IMR-90 (cell line): ENCODE measurements at regions not wholly inside any gene's neighbourhood (a gene's known extent, or its start where the extent isn't known, plus 50 kb on each side); places are given as distances from the start of the nearest gene placed in this dataset.

Source experiments
- ATAC-seq: fragments of 200-7000 bp; cut with Tn5 transposase; 2 replicates; pipeline ENCODE4 v1.9.1; 2020; ENCODE audit warnings: low read depth, mild to moderate bottlenecking, moderate library complexity
- BruUV-seq: library from RNA; stranded (reverse); fragments of 400-500 nt; replicated peaks from 2 replicates; lab custom pipeline; 2021; lab: Mats Ljungman, UMichigan
- CTCF ChIA-PET: fragments of 300-600 bp; formaldehyde crosslinking; extraction: SDS; loops from one replicate; lab custom pipeline; 2021; ENCODE audit warnings: antibody characterized with exemption; lab: Yijun Ruan, JAX
- POLR2A ChIA-PET: fragments of 300-600 bp; sonication (Branson Sonifier 250); formaldehyde crosslinking; loops from one replicate; lab custom pipeline; 2022; ENCODE audit warnings: antibody characterized with exemption; ENCODE audit not compliant: unreplicated experiment; lab: Charles Lee
- DNase-seq: peaks from one replicate; pipeline ENCODE4 v3.0.0; 2013
- H2AFZ ChIP-seq: replicated peaks from 2 replicates; pipeline ENCODE3; 2013; ENCODE audit warnings: low read length, mild to moderate bottlenecking; ENCODE audit not compliant: poor library complexity
- H2AK5ac ChIP-seq: 2 replicates; pipeline ENCODE4 v1.6.1; 2013; ENCODE audit warnings: low read depth, low read length, inconsistent platforms
- H2AK9ac ChIP-seq: replicated peaks from 2 replicates; pipeline ENCODE3; 2013; ENCODE audit warnings: mild to moderate bottlenecking, low read depth, low read length, moderate library complexity; ENCODE audit not compliant: poor library complexity
- H2BK120ac ChIP-seq: 2 replicates; pipeline ENCODE4 v1.6.1; 2013; ENCODE audit warnings: low read depth, low read length, inconsistent platforms
- H2BK15ac ChIP-seq: 3 replicates; pipeline ENCODE4 v1.6.1; 2013; ENCODE audit warnings: low read depth, low read length, inconsistent platforms
- H2BK20ac ChIP-seq: 2 replicates; pipeline ENCODE4 v1.6.1; 2013; ENCODE audit warnings: low read depth, mild to moderate bottlenecking, inconsistent platforms, low read length, moderate library complexity
- H2BK5ac ChIP-seq: 2 replicates; pipeline ENCODE4 v1.6.1; 2013; ENCODE audit warnings: mild to moderate bottlenecking, low read depth, low read length, inconsistent platforms; ENCODE audit not compliant: poor library complexity, severe bottlenecking
- H3K14ac ChIP-seq: replicated peaks from 2 replicates; pipeline ENCODE4 v1.6.1; 2013; ENCODE audit warnings: low read depth, low read length, inconsistent platforms
- H3K18ac ChIP-seq: 2 replicates; pipeline ENCODE4 v1.6.1; 2013; ENCODE audit warnings: low read depth, low read length, control low read depth
- H3K23ac ChIP-seq: 2 replicates; pipeline ENCODE4 v1.6.1; 2013; ENCODE audit warnings: low read depth, low read length, inconsistent platforms
- H3K27ac ChIP-seq: 2 replicates; pipeline ENCODE4 v1.5.1; 2013; ENCODE audit warnings: mild to moderate bottlenecking, control low read depth, low read length; ENCODE audit not compliant: insufficient read depth
- H3K27me3 ChIP-seq: 2 replicates; pipeline ENCODE4 v1.6.1; 2013; ENCODE audit warnings: low read length; ENCODE audit not compliant: control insufficient read depth, insufficient read depth
- H3K36me3 ChIP-seq: 2 replicates; pipeline ENCODE4 v1.6.1; 2013; ENCODE audit warnings: low read length, mixed read lengths; ENCODE audit not compliant: control insufficient read depth, insufficient read depth
- H3K4ac ChIP-seq: 2 replicates; pipeline ENCODE4 v1.6.1; 2013; ENCODE audit warnings: low read depth, low read length, inconsistent platforms
- H3K4me1 ChIP-seq: 2 replicates; pipeline ENCODE4 v1.6.1; 2013; ENCODE audit warnings: low read length, mixed read lengths; ENCODE audit not compliant: control insufficient read depth, insufficient read depth
- H3K4me2 ChIP-seq: 2 replicates; pipeline ENCODE4 v1.6.1; 2013; ENCODE audit warnings: low read depth, mild to moderate bottlenecking, control low read depth, low read length, moderate library complexity
- H3K4me3 ChIP-seq: 2 replicates; pipeline ENCODE4 v1.5.1; 2013; ENCODE audit warnings: low read depth, mild to moderate bottlenecking, control low read depth, low read length, moderate library complexity; ENCODE audit not compliant: insufficient read depth
- H3K56ac ChIP-seq: 2 replicates; pipeline ENCODE4 v1.6.1; 2013; ENCODE audit warnings: low read length, inconsistent platforms; ENCODE audit not compliant: insufficient read depth; ENCODE audit errors: extremely low read depth
- H3K79me1 ChIP-seq, 2 experiments: 2 replicates each; pipeline ENCODE4 v1.6.1; 2013; ENCODE audit warnings: low read length in 2 of 2, inconsistent platforms in 1 of 2, low read depth in 1 of 2
- H3K9ac ChIP-seq: 2 replicates; pipeline ENCODE4 v1.6.1; 2013; ENCODE audit warnings: low read depth, low read length, control low read depth
- H3K9me1 ChIP-seq: 2 replicates; pipeline ENCODE4 v1.6.1; 2013; ENCODE audit warnings: low read length, inconsistent platforms; ENCODE audit not compliant: insufficient read depth
- H3K9me3 ChIP-seq: 2 replicates; pipeline ENCODE4 v1.6.1; 2013; ENCODE audit warnings: low read length; ENCODE audit not compliant: control insufficient read depth, insufficient read depth
- H4K20me1 ChIP-seq: 2 replicates; pipeline ENCODE4 v1.6.1; 2013; ENCODE audit warnings: low read length, inconsistent platforms; ENCODE audit not compliant: insufficient read depth
- H4K5ac ChIP-seq: 2 replicates; pipeline ENCODE4 v1.6.1; 2013; ENCODE audit warnings: mild to moderate bottlenecking, low read depth, low read length, control low read depth
- H4K8ac ChIP-seq, 2 experiments: 2 replicates each; pipeline ENCODE4 v1.6.1; 2013; ENCODE audit warnings: low read depth in 2 of 2, low read length in 2 of 2, control low read depth in 1 of 2, inconsistent platforms in 1 of 2
- H4K91ac ChIP-seq: 2 replicates; pipeline ENCODE4 v1.6.1; 2013; ENCODE audit warnings: low read depth, low read length, inconsistent platforms; ENCODE audit not compliant: insufficient read depth
- MAZ ChIP-seq: IDR thresholded peaks from 2 replicates; pipeline ENCODE4 v1.6.1; 2012; ENCODE audit warnings: low read depth, mild to moderate bottlenecking, low read length, improper control_type of control experiment, moderate library complexity, borderline replicate concordance
- NFE2L2 ChIP-seq: fragments of 150-350 bp; IDR thresholded peaks from 2 replicates; pipeline ENCODE4 v1.6.1; 2016; ENCODE audit warnings: low read depth, mild to moderate bottlenecking, low read length
- POLR2A ChIP-seq: IDR thresholded peaks from 2 replicates; pipeline ENCODE4 v1.6.1; 2012; ENCODE audit warnings: mild to moderate bottlenecking, low read depth, low read length
- RFX5 ChIP-seq: IDR thresholded peaks from 2 replicates; pipeline ENCODE4 v1.8.0; 2012; ENCODE audit warnings: low read depth, mild to moderate bottlenecking, low read length, moderate library complexity
- WGBS, 2 experiments: methylation state at CpG; one replicate each; pipeline versions ENCODE4 v1.1.5 to v1.1.7; 2013; ENCODE audit warnings: missing lambda C conversion rate in 2 of 2; ENCODE audit not compliant: insufficient read length in 1 of 2; ENCODE audit errors: extremely low coverage in 2 of 2; 5-methylcytosine and 5-hydroxymethylcytosine counted together
- dilution Hi-C: fragments of 300-500 bp; cut with HindIII; formaldehyde crosslinking; loops from one replicate; pipeline ENCODE4 v1.14.3; 2018; ENCODE audit warnings: low sequenced_read_pairs; ENCODE audit not compliant: unreplicated experiment
- in situ Hi-C: fragments of 300-500 bp; cut with MboI; formaldehyde crosslinking; loops from 3 replicates; pipeline ENCODE4 v1.14.3; 2019; ENCODE audit warnings: low sequenced_read_pairs, inconsistent platforms, mixed read lengths
- intact Hi-C: fragments of 100-400 bp; cut with micrococcal nuclease; formaldehyde crosslinking; loops from 2 replicates; pipeline ENCODE4 v1.10.0; 2022
- TF ChIP-seq, protein P1 (sequence below): fragments of 150-350 bp; IDR thresholded peaks from 2 replicates; pipeline ENCODE4 v1.6.1; 2016; ENCODE audit warnings: low read depth, mild to moderate bottlenecking, low read length, moderate library complexity, borderline replicate concordance

DNA sequence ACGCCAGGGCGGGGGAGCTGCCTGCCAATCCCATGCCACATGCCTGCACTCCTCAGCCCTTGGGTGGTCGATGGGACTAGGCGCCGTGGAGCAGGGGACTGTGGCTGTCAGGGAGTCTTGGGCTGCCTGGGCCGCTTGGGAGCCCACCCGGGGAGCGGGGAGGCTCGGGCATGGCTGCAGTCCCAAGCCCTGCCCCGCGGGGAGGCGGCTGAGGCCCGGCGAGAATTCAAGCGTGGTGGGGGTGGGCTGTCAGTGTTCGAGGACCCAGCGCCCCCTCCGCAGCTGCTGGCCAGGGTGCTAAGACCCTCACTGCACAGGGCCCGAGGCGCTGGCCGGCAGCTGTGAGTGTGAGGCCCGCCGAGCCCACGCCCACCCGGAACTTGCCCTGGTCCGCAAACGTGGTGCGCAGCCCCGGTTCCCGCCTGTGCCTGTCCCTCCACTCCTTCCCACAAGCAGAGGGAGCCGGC lies 83.2 kb upstream of the DMRTA1 start:
- no peak overlapping the region for H4K5ac ChIP-seq
- no peak overlapping the region for H2BK20ac ChIP-seq
- dilution Hi-C loops (no loop called here), in situ Hi-C loops (no loop called here), intact Hi-C loops (no loop called here)
- no peaks in the 10 kb centered on the region for H3K36me3 ChIP-seq
- H3K9ac ChIP-seq, result no peak overlapping the region
- H4K91ac ChIP-seq, result no peak overlapping the region
- no peak overlapping the region for H3K23ac ChIP-seq
- POLR2A ChIA-PET, result no interaction called here
- BruUV-seq, result no TSS peak
- no peak overlapping the region for H3K56ac ChIP-seq
- no peak overlapping the region for H2BK15ac ChIP-seq
- no peak overlapping the region for H3K18ac ChIP-seq
- H3K4ac ChIP-seq, result no peak overlapping the region
- H4K20me1 ChIP-seq, result no peaks in the 10 kb centered on the region
- no peak overlapping the region for H2BK5ac ChIP-seq
- H4K8ac ChIP-seq, result no peak overlapping the region
- H3K14ac ChIP-seq, result no peak overlapping the region
- no peaks in the 10 kb centered on the region for H3K9me3 ChIP-seq
- no peak overlapping the region for H3K27ac ChIP-seq
- no peaks in the 10 kb centered on the region for H3K4me1 ChIP-seq
- no peak overlapping the region for H2BK120ac ChIP-seq
- no peak overlapping the region for H3K4me2 ChIP-seq
- no peaks in the 10 kb centered on the region for H3K79me1 ChIP-seq
- H2AK5ac ChIP-seq, result no peak overlapping the region
- H3K9me1 ChIP-seq, result no peaks in the 10 kb centered on the region
- H2AFZ ChIP-seq, result no peak overlapping the region
- H2AK9ac ChIP-seq, result no peak overlapping the region
- ATAC-seq (no peak), DNase-seq (no peak)
- TF ChIP-seq POLR2A, result no peak
- TF ChIP-seq RFX5, result no peak
- TF ChIP-seq NFE2L2, result no peak
- TF ChIP-seq, protein P1, sequence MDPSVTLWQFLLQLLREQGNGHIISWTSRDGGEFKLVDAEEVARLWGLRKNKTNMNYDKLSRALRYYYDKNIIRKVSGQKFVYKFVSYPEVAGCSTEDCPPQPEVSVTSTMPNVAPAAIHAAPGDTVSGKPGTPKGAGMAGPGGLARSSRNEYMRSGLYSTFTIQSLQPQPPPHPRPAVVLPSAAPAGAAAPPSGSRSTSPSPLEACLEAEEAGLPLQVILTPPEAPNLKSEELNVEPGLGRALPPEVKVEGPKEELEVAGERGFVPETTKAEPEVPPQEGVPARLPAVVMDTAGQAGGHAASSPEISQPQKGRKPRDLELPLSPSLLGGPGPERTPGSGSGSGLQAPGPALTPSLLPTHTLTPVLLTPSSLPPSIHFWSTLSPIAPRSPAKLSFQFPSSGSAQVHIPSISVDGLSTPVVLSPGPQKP, result no peak
- no peak for TF ChIP-seq MAZ
- no peak overlapping the region for H3K4me3 ChIP-seq
- no peaks in the 10 kb centered on the region for H3K27me3 ChIP-seq
- 88% methylated on average over 9 of the region's 31 CpGs; no CpG with 5 or more reads in 1 of the 2 experiments for WGBS, 2 experiments
- CTCF ChIA-PET, result no interaction called here
